HL-60 (cell line): ENCODE measurements at regions not wholly inside any gene's neighbourhood (a gene's known extent, or its start where the extent isn't known, plus 50 kb on each side); places are given as distances from the start of the nearest gene placed in this dataset.

ENCODE experiments used
- CTCF ChIP-seq: IDR thresholded peaks from one replicate; pipeline ENCODE4 v1.5.1; 2011; ENCODE audit warnings: low read length, control low read depth, inconsistent platforms; ENCODE audit not compliant: insufficient read depth
- REST ChIP-seq: IDR thresholded peaks from 2 replicates; pipeline ENCODE4 v1.6.1; 2012; ENCODE audit warnings: low read depth; ENCODE audit not compliant: insufficient replicate concordance

- TF ChIP-seq CTCF: no peak
- no peak for TF ChIP-seq REST
Measured at GRCh38 chr12:73677520-73678291, 859.9 kb upstream of the ATXN7L3B start.
